ENCODE measurements at regions not wholly inside any gene's neighbourhood (a gene's known extent, or its start where the extent isn't known, plus 50 kb on each side); places are given as distances from the start of the nearest gene placed in this dataset.

DNA sequence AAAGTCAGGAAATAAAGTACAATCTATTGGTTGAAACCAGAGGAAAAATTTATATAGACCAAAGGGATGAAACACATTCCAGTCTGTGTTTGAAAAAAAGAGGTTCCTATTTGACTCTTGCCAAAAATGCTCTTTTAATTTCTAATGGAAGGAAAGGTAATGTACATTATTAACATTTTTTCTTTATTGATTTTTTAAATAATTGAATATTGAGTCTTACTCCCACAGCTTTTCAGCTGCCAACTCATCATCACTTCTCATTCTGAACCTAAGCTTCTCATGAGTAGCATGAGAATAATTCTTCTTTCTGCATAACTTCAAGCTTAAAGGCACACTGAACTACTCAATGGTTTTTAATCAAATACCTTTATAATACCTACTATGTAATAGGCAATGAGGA is 49.8 kb upstream of the FHIP2A start:
- no peak for DNase-seq
